ENCODE measurements at regions not wholly inside any gene's neighbourhood (a gene's known extent, or its start where the extent isn't known, plus 50 kb on each side); places are given as distances from the start of the nearest gene placed in this dataset.

DNA sequence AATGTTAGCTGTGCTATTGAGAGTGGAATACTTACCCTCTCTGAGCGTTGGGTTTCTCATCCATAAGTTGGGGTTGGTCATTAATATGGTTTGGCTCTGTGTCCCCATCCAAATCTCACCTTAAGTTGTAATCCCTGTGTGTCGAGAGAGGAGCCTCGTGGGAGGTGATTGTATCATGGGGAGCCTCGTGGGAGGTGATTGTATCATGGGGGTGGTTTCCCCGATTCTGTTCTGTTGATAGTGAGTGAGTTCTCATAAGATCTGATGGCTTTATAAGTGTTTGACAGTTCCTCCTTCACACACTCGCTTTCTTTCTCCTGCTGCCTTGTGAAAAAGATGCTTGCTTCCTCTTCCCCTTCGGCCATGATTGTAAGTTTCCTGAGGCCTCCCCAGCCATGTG is 391.1 kb downstream of the FAM133A start:
- no peaks in the 10 kb centered on the region for H3K9me3 ChIP-seq (ENCODE audit: low read length)
- no peak for DNase-seq
- no peak for TF ChIP-seq EZH2phosphoT487 (IDR thresholded peaks at IDR 0.05; ENCODE audit: borderline replicate concordance, low read length)
- TF ChIP-seq EZH2 (IDR thresholded peaks at IDR 0.05; ENCODE audit: low read length, unreplicated experiment) = no peak
- no peak for TF ChIP-seq CTCF (conservative IDR thresholded peaks at IDR 0.05; ENCODE audit: low read depth, low read length)
- no peaks in the 10 kb centered on the region for H3K27me3 ChIP-seq (ENCODE audit: low read length)
- POLR2A ChIA-PET (ENCODE audit: unreplicated experiment) = no interaction called here
- H3K36me3 ChIP-seq (ENCODE audit: low read depth, low read length) = no peaks in the 10 kb centered on the region
- no peak overlapping the region for H3K27ac ChIP-seq (ENCODE audit: low read length)
- no peak overlapping the region for H2AFZ ChIP-seq (ENCODE audit: low read length)
- H3K4me2 ChIP-seq (ENCODE audit: low read length) = no peak overlapping the region
- no peaks in the 10 kb centered on the region for H3K79me2 ChIP-seq (ENCODE audit: low read length)
- H3K4me1 ChIP-seq (ENCODE audit: insufficient read depth, low read length) = no peaks in the 10 kb centered on the region
- H3K9ac ChIP-seq (ENCODE audit: low read length) = no peak overlapping the region
- no peaks in the 10 kb centered on the region for H3F3A ChIP-seq (ENCODE audit: low read length, unreplicated experiment)
- no TSS peak for BruUV-seq (replicated peaks)
- no peaks in the 10 kb centered on the region for H4K20me1 ChIP-seq (ENCODE audit: low read length)
- CTCF ChIA-PET = no interaction called here
- intact Hi-C loops (cut with micrococcal nuclease) = no loop called here
- no peak for ATAC-seq
- no peak overlapping the region for H3K4me3 ChIP-seq (ENCODE audit: low read length)
- no peaks in the 10 kb centered on the region for H3K9me2 ChIP-seq (replicated peaks; ENCODE audit: low read length)

GRCh38 chrX:94089149-94089548 is 415.1 kb downstream of the FAM133A start:
- no peaks in the 10 kb centered on the region for H4K20me1 ChIP-seq (ENCODE audit: low read length)
- H3K9ac ChIP-seq (ENCODE audit: low read length) = no peak overlapping the region
- no peak overlapping the region for H2AFZ ChIP-seq (ENCODE audit: low read length)
- H3K4me2 ChIP-seq (ENCODE audit: low read length) = no peak overlapping the region
- no TSS peak for BruUV-seq (replicated peaks)
- ATAC-seq (no peak), DNase-seq (no peak)
- no peaks in the 10 kb centered on the region for H3K9me3 ChIP-seq (ENCODE audit: low read length)
- TF ChIP-seq EZH2phosphoT487 (IDR thresholded peaks at IDR 0.05; ENCODE audit: borderline replicate concordance, low read length) (no peak), CTCF (conservative IDR thresholded peaks at IDR 0.05; ENCODE audit: low read depth, low read length) (no peak), EZH2 (IDR thresholded peaks at IDR 0.05; ENCODE audit: low read length, unreplicated experiment) (no peak)
- H3K79me2 ChIP-seq (ENCODE audit: low read length) = no peaks in the 10 kb centered on the region
- ChIA-PET POLR2A (ENCODE audit: unreplicated experiment) (no interaction called here), CTCF (no interaction called here)
- H3K27ac ChIP-seq (ENCODE audit: low read length) = no peak overlapping the region
- intact Hi-C loops (cut with micrococcal nuclease) = no loop called here
- H3K4me1 ChIP-seq (ENCODE audit: insufficient read depth, low read length) = no peaks in the 10 kb centered on the region
- H3K4me3 ChIP-seq (ENCODE audit: low read length) = no peak overlapping the region
- no peaks in the 10 kb centered on the region for H3F3A ChIP-seq (ENCODE audit: low read length, unreplicated experiment)
- no peaks in the 10 kb centered on the region for H3K36me3 ChIP-seq (ENCODE audit: low read depth, low read length)
- H3K9me2 ChIP-seq (replicated peaks; ENCODE audit: low read length) = no peaks in the 10 kb centered on the region
- H3K27me3 ChIP-seq (ENCODE audit: low read length) = no peaks in the 10 kb centered on the region

DNA sequence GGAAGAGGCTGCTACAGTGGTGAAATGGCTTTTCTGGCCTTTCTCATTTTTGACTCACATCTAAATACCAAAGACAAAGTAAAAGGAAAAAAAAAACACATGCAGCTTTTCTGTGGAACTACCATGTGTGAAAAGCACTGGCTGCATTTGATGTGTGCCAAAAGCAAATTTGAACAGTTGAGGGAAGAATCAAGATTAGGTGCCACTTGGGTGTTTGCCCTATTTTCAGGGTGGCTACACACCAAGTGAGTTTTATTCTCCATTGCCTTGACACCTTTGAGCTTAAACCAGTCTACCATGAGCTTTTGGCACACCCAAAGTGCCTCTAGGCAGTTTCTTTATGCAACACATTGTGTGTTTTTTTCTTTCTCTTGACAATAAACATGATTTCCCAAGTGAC is 423.9 kb downstream of the FAM133A start:
- no peaks in the 10 kb centered on the region for H3K79me2 ChIP-seq (ENCODE audit: low read length)
- no peak overlapping the region for H2AFZ ChIP-seq (ENCODE audit: low read length)
- no peak overlapping the region for H3K4me2 ChIP-seq (ENCODE audit: low read length)
- intact Hi-C loops (cut with micrococcal nuclease) = no loop called here
- no peaks in the 10 kb centered on the region for H4K20me1 ChIP-seq (ENCODE audit: low read length)
- H3K36me3 ChIP-seq (ENCODE audit: low read depth, low read length) = no peaks in the 10 kb centered on the region
- no peak overlapping the region for H3K27ac ChIP-seq (ENCODE audit: low read length)
- DNase-seq (no peak), ATAC-seq (no peak)
- ChIA-PET POLR2A (ENCODE audit: unreplicated experiment) (no interaction called here), CTCF (no interaction called here)
- H3K9me3 ChIP-seq (ENCODE audit: low read length) = no peaks in the 10 kb centered on the region
- no peak overlapping the region for H3K9ac ChIP-seq (ENCODE audit: low read length)
- no peaks in the 10 kb centered on the region for H3K4me1 ChIP-seq (ENCODE audit: insufficient read depth, low read length)
- no peaks in the 10 kb centered on the region for H3K27me3 ChIP-seq (ENCODE audit: low read length)
- BruUV-seq (replicated peaks) = no TSS peak
- no peaks in the 10 kb centered on the region for H3F3A ChIP-seq (ENCODE audit: low read length, unreplicated experiment)
- H3K9me2 ChIP-seq (replicated peaks; ENCODE audit: low read length) = no peaks in the 10 kb centered on the region
- no peak overlapping the region for H3K4me3 ChIP-seq (ENCODE audit: low read length)
- TF ChIP-seq EZH2phosphoT487 (IDR thresholded peaks at IDR 0.05; ENCODE audit: borderline replicate concordance, low read length) = no peak
- no peak for TF ChIP-seq EZH2 (IDR thresholded peaks at IDR 0.05; ENCODE audit: low read length, unreplicated experiment)
- TF ChIP-seq CTCF (conservative IDR thresholded peaks at IDR 0.05; ENCODE audit: low read depth, low read length) = no peak
